ENCODE measurements at regions not wholly inside any gene's neighbourhood (a gene's known extent, or its start where the extent isn't known, plus 50 kb on each side); places are given as distances from the start of the nearest gene placed in this dataset.

- no peak for TF ChIP-seq CTCF (IDR thresholded peaks at IDR 0.05)
- no peak for TF ChIP-seq POLR2A (IDR thresholded peaks at IDR 0.05)
Observed at GRCh38 chr10:75303045-75303777, 67.5 kb upstream of the COMTD1 start.

Data from breast epithelium (tissue), 3 donors.